DMS 273 (cell line): ENCODE measurements at regions not wholly inside any gene's neighbourhood (a gene's known extent, or its start where the extent isn't known, plus 50 kb on each side); places are given as distances from the start of the nearest gene placed in this dataset.
"Not testable (repeated sequence)": the region's sequence is repeated elsewhere in the genome, so short reads cannot be mapped to it uniquely, and the experiment has no call there.

Source experiments
- DNase-seq: peaks from one replicate; lab custom pipeline; 2025; ENCODE audit not compliant: unreplicated experiment; lab: John Stamatoyannopoulos, UW

- DNase-seq, result no peak
These were observed 784.2 kb upstream of the CCDC179 start for GRCh38 chr11:23644443-23644842.

- DNase-seq, result not testable (repeated sequence)
These were observed 792.1 kb upstream of the CCDC179 start for GRCh38 chr11:23652336-23652735.

GRCh38 chr11:23653071-23653675 is 792.9 kb upstream of the CCDC179 start:
- no peak for DNase-seq

GRCh38 chr11:23668324-23668723 is 808.0 kb upstream of the CCDC179 start:
- DNase-seq, result no peak

- DNase-seq, result no peak
These were observed 813.1 kb upstream of the CCDC179 start for GRCh38 chr11:23673366-23673765.

GRCh38 chr11:23674866-23675265 is 814.6 kb upstream of the CCDC179 start:
- no peak for DNase-seq

GRCh38 chr11:23679041-23679440 is 817.8 kb upstream of the LUZP2 start:
- DNase-seq, result no peak

GRCh38 chr11:23679981-23680380 is 816.9 kb upstream of the LUZP2 start:
- no peak for DNase-seq

- DNase-seq, result peak; percentile 0
These were observed 816.2 kb upstream of the LUZP2 start for GRCh38 chr11:23680488-23681230.

- no peak for DNase-seq
These were observed 812.2 kb upstream of the LUZP2 start for GRCh38 chr11:23684701-23685100.

GRCh38 chr11:23687991-23688390 is 808.9 kb upstream of the LUZP2 start:
- no peak for DNase-seq

GRCh38 chr11:23688411-23688810 is 808.4 kb upstream of the LUZP2 start:
- no peak for DNase-seq

GRCh38 chr11:23688835-23689234 is 808.0 kb upstream of the LUZP2 start:
- DNase-seq, result no peak

- no peak for DNase-seq
These were observed 800.0 kb upstream of the LUZP2 start for GRCh38 chr11:23696688-23697415.

- DNase-seq, result no peak
These were observed 792.7 kb upstream of the LUZP2 start for GRCh38 chr11:23704183-23704582.

- no peak for DNase-seq
These were observed 784.9 kb upstream of the LUZP2 start for GRCh38 chr11:23711981-23712380.

- no peak for DNase-seq
These were observed 777.8 kb upstream of the LUZP2 start for GRCh38 chr11:23719016-23719415.

GRCh38 chr11:23723861-23724260 is 773.0 kb upstream of the LUZP2 start:
- no peak for DNase-seq

- no peak for DNase-seq
These were observed 771.1 kb upstream of the LUZP2 start for GRCh38 chr11:23725752-23726151.

GRCh38 chr11:23727387-23727786 is 769.5 kb upstream of the LUZP2 start:
- no peak for DNase-seq

- DNase-seq, result no peak
These were observed 769.1 kb upstream of the LUZP2 start for GRCh38 chr11:23727794-23728193.

GRCh38 chr11:23729088-23729487 is 767.8 kb upstream of the LUZP2 start:
- DNase-seq, result no peak
